ENCODE measurements at regions not wholly inside any gene's neighbourhood (a gene's known extent, or its start where the extent isn't known, plus 50 kb on each side); places are given as distances from the start of the nearest gene placed in this dataset.

DNA sequence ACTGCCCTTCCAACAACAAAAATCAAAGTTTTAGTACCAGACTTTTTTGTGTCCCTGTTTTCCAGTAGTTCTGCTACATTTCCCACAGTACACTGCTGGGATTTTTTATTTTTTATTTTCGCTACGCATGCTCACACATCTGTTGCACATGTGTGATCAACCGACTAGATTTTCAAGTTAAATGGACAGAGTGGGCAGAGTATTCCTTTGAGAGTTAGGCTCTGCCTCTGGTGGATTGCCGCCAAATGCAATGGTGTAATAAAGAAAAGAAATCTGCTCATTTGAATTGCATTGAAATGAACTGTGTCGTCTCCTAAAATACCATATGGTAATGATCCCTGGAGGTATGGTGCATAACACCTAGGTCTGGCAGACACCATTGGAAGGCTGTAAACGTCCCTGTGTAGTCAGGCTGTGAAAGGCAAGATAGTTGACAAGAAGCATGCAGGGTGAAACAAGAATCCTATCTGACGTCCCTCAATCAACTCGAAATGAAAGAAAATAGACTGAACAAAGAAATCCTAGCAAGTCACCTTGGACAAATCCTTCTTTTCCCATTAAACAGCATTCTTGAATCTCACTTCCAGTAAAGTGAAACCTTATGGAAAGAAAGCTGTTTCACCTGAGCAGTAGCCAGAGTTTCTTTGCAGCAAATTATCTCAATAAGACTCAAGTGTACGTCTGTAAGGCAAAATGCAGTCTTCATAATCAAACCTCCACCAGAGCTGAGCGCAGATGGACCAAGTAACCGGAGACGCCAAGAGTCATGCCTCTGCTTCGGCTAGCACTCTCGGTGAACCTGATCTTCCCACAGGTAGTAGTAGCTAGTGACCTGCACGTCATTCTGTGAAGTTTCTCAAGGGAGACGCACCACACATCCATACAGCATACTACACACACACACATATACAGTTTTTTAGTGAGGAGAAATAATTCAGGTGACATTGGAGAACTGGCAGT is 357.3 kb downstream of the CRPPA start:
- TF ChIP-seq, protein P1, sequence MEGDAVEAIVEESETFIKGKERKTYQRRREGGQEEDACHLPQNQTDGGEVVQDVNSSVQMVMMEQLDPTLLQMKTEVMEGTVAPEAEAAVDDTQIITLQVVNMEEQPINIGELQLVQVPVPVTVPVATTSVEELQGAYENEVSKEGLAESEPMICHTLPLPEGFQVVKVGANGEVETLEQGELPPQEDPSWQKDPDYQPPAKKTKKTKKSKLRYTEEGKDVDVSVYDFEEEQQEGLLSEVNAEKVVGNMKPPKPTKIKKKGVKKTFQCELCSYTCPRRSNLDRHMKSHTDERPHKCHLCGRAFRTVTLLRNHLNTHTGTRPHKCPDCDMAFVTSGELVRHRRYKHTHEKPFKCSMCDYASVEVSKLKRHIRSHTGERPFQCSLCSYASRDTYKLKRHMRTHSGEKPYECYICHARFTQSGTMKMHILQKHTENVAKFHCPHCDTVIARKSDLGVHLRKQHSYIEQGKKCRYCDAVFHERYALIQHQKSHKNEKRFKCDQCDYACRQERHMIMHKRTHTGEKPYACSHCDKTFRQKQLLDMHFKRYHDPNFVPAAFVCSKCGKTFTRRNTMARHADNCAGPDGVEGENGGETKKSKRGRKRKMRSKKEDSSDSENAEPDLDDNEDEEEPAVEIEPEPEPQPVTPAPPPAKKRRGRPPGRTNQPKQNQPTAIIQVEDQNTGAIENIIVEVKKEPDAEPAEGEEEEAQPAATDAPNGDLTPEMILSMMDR (IDR thresholded peaks at IDR 0.05 in 4 of 5, conservative IDR thresholded peaks at IDR 0.05 in 1 of 5), result no peak
- no peak for TF ChIP-seq POLR2A (IDR thresholded peaks at IDR 0.05)
